ENCODE measurements at regions not wholly inside any gene's neighbourhood (a gene's known extent, or its start where the extent isn't known, plus 50 kb on each side); places are given as distances from the start of the nearest gene placed in this dataset.

- H3K27ac Mint-ChIP-seq = no peak overlapping the region
- no peaks in the 10 kb centered on the region for H3K9me3 Mint-ChIP-seq
- no peak for TF ChIP-seq CTCF (IDR thresholded peaks at IDR 0.05; ENCODE audit: unreplicated experiment)
- no peak overlapping the region for H3K4me3 Mint-ChIP-seq
- DNase-seq (ENCODE audit: low spot score in 2 of 2, unreplicated experiment in 2 of 2) = no peak
- H3K4me1 Mint-ChIP-seq = peaks cover 2% of the 10 kb centered on the region
- H3K27me3 Mint-ChIP-seq (ENCODE audit: low read depth) = peaks cover 57% of the 10 kb centered on the region
- no peaks in the 10 kb centered on the region for H3K36me3 Mint-ChIP-seq
Observed at GRCh38 chr6:40794586-40794985, 207.4 kb upstream of the LRFN2 start.

GRCh38 chr6:40792183-40792582 is 205.0 kb upstream of the LRFN2 start:
- no peak for DNase-seq (ENCODE audit: low spot score in 2 of 2, unreplicated experiment in 2 of 2)
- no peak overlapping the region for H3K4me3 Mint-ChIP-seq
- no peaks in the 10 kb centered on the region for H3K36me3 Mint-ChIP-seq
- H3K4me1 Mint-ChIP-seq = peaks cover 11% of the 10 kb centered on the region
- TF ChIP-seq CTCF (IDR thresholded peaks at IDR 0.05; ENCODE audit: unreplicated experiment) = no peak
- peaks cover 47% of the 10 kb centered on the region for H3K27me3 Mint-ChIP-seq (ENCODE audit: low read depth)
- H3K27ac Mint-ChIP-seq = no peak overlapping the region
- no peaks in the 10 kb centered on the region for H3K9me3 Mint-ChIP-seq

GRCh38 chr6:40791004-40791403 is 203.8 kb upstream of the LRFN2 start:
- H3K36me3 Mint-ChIP-seq = no peaks in the 10 kb centered on the region
- H3K27me3 Mint-ChIP-seq (ENCODE audit: low read depth) = peaks cover 52% of the 10 kb centered on the region
- DNase-seq (ENCODE audit: low spot score in 2 of 2, unreplicated experiment in 2 of 2) = no peak
- H3K4me1 Mint-ChIP-seq = peaks cover 11% of the 10 kb centered on the region
- TF ChIP-seq CTCF (IDR thresholded peaks at IDR 0.05; ENCODE audit: unreplicated experiment) = no peak
- H3K9me3 Mint-ChIP-seq = no peaks in the 10 kb centered on the region
- no peak overlapping the region for H3K4me3 Mint-ChIP-seq
- no peak overlapping the region for H3K27ac Mint-ChIP-seq

- no peaks in the 10 kb centered on the region for H3K9me3 Mint-ChIP-seq
- no peak overlapping the region for H3K4me3 Mint-ChIP-seq
- TF ChIP-seq CTCF (IDR thresholded peaks at IDR 0.05; ENCODE audit: unreplicated experiment) = no peak
- DNase-seq (ENCODE audit: low spot score in 2 of 2, unreplicated experiment in 2 of 2) = no peak
- peak overlapping the region; percentile 40 for H3K27ac Mint-ChIP-seq
- peaks cover 11% of the 10 kb centered on the region for H3K4me1 Mint-ChIP-seq
- no peaks in the 10 kb centered on the region for H3K36me3 Mint-ChIP-seq
- peaks cover 56% of the 10 kb centered on the region for H3K27me3 Mint-ChIP-seq (ENCODE audit: low read depth)
Observed at GRCh38 chr6:40788661-40789655, 201.8 kb upstream of the LRFN2 start.

GRCh38 chr6:40782355-40782754 is 195.2 kb upstream of the LRFN2 start:
- no peak overlapping the region for H3K4me3 Mint-ChIP-seq
- H3K27ac Mint-ChIP-seq = no peak overlapping the region
- H3K27me3 Mint-ChIP-seq (ENCODE audit: low read depth) = peaks cover 38% of the 10 kb centered on the region
- no peaks in the 10 kb centered on the region for H3K4me1 Mint-ChIP-seq
- H3K9me3 Mint-ChIP-seq = no peaks in the 10 kb centered on the region
- DNase-seq (ENCODE audit: low spot score in 2 of 2, unreplicated experiment in 2 of 2) = no peak
- no peaks in the 10 kb centered on the region for H3K36me3 Mint-ChIP-seq
- TF ChIP-seq CTCF (IDR thresholded peaks at IDR 0.05; ENCODE audit: unreplicated experiment) = no peak
